ENCODE measurements at regions not wholly inside any gene's neighbourhood (a gene's known extent, or its start where the extent isn't known, plus 50 kb on each side); places are given as distances from the start of the nearest gene placed in this dataset.

DNA sequence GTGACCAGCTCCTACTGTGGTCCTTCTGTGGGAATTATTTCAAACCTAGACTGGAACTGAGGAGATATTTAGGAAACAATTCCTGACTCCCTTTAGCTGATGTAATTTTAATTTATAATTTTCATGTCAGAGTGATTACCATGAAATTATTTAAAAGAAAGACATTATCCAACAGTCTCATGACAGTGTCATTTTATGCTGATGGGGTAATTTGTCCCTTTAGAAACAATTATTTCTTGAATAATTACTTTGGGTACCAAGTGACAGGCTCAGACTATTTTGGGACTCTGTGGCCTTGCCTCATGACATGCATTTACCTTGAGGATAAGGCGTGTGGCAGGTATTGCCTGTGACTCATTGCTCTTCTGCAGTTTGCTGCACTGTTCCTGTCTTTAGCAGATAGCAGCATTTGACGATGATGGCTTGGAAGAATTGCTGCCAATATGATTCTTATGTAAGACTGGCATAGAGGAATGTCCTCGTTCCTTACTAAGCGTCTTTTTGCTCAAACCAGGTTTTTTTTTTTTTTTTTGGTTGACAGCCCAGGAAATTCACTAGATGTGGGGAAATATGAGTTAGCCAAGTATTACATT lies 206.0 kb upstream of the HMCN1 start:
- TF ChIP-seq FOS (IDR thresholded peaks at IDR 0.05; ENCODE audit: borderline replicate concordance, insufficient read depth, low read length), result no peak
- TF ChIP-seq, protein P1, sequence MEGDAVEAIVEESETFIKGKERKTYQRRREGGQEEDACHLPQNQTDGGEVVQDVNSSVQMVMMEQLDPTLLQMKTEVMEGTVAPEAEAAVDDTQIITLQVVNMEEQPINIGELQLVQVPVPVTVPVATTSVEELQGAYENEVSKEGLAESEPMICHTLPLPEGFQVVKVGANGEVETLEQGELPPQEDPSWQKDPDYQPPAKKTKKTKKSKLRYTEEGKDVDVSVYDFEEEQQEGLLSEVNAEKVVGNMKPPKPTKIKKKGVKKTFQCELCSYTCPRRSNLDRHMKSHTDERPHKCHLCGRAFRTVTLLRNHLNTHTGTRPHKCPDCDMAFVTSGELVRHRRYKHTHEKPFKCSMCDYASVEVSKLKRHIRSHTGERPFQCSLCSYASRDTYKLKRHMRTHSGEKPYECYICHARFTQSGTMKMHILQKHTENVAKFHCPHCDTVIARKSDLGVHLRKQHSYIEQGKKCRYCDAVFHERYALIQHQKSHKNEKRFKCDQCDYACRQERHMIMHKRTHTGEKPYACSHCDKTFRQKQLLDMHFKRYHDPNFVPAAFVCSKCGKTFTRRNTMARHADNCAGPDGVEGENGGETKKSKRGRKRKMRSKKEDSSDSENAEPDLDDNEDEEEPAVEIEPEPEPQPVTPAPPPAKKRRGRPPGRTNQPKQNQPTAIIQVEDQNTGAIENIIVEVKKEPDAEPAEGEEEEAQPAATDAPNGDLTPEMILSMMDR (IDR thresholded peaks at IDR 0.05; ENCODE audit: extremely low read depth in 1 of 2, insufficient read depth in 1 of 2, low read depth in 1 of 2, low read length in 2 of 2), result no peak

Data from endothelial cell of umbilical vein (primary cell).